ENCODE measurements at regions not wholly inside any gene's neighbourhood (a gene's known extent, or its start where the extent isn't known, plus 50 kb on each side); places are given as distances from the start of the nearest gene placed in this dataset.

DNA sequence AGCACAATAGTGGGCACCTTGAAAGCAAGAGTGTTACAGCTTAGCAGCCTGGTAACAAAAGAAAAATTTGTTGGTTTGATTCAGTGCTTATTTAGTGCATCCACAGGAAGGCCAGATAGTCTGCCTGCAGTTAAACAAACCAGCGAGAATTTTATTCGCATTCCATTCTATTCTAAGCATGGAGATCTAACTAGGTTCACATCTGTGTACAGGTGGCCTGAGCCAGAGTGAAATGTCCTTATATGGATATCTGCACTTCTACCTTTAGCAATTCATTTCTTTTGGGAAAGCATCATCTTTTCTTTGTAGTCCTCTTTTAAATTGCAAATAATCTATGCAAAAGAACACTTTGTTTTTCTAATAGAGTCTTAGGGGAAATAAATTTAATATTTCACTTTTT is 659.0 kb upstream of the FZD8 start:
- Mint-ChIP-seq H3K27ac (no peak overlapping the region), H3K9me3 (no peaks in the 10 kb centered on the region), H3K36me3 (no peaks in the 10 kb centered on the region), H3K4me1 (no peaks in the 10 kb centered on the region), H3K27me3 (no peaks in the 10 kb centered on the region), H3K4me3 (no peak overlapping the region)
- no peak for ATAC-seq (ENCODE audit: low read depth)
- DNase-seq (ENCODE audit: low spot score in 2 of 2): no peak

DNA sequence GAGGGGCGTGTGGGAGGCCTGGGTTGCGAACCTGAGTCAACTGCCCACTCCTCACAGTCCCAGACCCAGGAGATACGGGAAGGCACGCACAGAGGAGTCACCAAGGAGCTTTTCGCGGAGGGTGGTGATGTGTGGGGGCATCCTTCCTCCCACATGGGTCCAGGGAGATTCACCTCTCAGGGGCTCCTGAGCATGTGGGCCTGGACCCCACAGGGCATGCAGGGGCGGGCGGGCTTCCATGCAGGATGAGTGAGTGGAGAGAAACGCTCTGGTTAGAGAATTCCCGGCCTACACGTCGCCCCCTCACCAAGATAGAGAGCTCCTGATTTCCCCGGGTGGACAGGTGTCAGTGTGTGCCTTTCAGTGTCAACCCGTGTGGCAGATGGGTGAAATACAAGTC is 641.7 kb upstream of the FZD8 start:
- ATAC-seq (ENCODE audit: low read depth) (no peak), DNase-seq (ENCODE audit: low spot score in 2 of 2) (no peak)
- peaks cover 18% of the 10 kb centered on the region for H3K9me3 Mint-ChIP-seq
- no peaks in the 10 kb centered on the region for H3K27me3 Mint-ChIP-seq
- no peak overlapping the region for H3K27ac Mint-ChIP-seq
- H3K4me3 Mint-ChIP-seq: no peak overlapping the region
- no peaks in the 10 kb centered on the region for H3K36me3 Mint-ChIP-seq
- no peaks in the 10 kb centered on the region for H3K4me1 Mint-ChIP-seq

DNA sequence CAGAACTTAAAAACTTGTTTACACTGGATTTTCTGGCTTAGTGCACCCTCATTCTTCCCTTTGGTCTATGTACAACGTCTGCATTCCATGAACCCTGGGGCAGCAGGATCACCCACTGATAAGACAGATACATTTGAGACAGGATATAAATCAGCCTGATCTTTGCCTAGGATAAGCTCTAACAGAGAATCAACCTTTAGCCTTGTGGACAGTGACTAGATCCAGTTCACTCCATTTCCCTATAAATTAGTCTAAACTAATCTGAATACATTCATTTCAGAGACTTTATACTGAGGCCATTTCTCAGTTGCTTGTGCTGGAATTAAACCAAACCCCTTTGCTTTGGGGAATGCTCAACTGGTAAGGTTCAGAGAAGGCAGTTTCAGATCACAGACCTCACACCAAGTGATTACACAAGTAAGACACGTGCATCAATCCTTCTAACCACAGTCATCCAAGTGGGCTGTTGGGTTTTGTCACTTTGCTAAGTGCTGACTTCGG is 639.8 kb upstream of the FZD8 start:
- Mint-ChIP-seq H3K4me3 (no peak overlapping the region), H3K27me3 (no peaks in the 10 kb centered on the region), H3K9me3 (peaks cover 13% of the 10 kb centered on the region), H3K27ac (no peak overlapping the region), H3K4me1 (no peaks in the 10 kb centered on the region), H3K36me3 (no peaks in the 10 kb centered on the region)
- ATAC-seq (ENCODE audit: low read depth) (no peak), DNase-seq (ENCODE audit: low spot score in 2 of 2) (no peak)

DNA sequence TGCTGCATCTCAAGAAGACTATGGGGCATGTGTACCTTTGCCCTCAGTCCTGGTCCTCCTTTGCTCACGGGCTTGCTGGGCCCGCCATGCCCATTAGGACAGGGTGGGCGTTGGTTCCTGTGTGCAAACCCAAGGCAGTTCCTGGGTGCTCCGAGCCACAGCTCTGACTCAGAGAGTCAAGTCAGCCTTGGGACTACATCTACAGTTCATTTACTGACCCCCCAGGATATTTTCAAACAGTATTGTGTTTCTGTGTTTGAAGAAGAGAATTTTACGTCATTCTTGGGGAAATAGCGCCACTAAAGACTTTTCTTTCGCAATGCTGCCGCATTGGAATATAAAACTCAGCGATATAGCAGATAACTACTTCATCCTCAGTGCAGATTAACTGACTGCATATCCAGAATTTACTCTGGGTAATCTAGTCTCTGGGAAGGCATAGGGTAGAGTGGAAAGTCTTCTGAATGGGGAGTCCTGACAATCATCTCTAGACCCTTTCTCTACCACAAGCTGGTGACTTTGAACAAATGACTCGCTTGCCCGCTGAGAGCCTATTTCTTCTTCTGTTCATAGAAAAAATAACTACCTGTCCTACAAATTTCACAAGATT is 638.9 kb upstream of the FZD8 start:
- Mint-ChIP-seq H3K9me3 (peaks cover 12% of the 10 kb centered on the region), H3K27ac (no peak overlapping the region), H3K4me1 (no peaks in the 10 kb centered on the region), H3K27me3 (no peaks in the 10 kb centered on the region), H3K36me3 (no peaks in the 10 kb centered on the region), H3K4me3 (no peak overlapping the region)
- DNase-seq (ENCODE audit: low spot score in 2 of 2): no peak
- no peak for ATAC-seq (ENCODE audit: low read depth)

DNA sequence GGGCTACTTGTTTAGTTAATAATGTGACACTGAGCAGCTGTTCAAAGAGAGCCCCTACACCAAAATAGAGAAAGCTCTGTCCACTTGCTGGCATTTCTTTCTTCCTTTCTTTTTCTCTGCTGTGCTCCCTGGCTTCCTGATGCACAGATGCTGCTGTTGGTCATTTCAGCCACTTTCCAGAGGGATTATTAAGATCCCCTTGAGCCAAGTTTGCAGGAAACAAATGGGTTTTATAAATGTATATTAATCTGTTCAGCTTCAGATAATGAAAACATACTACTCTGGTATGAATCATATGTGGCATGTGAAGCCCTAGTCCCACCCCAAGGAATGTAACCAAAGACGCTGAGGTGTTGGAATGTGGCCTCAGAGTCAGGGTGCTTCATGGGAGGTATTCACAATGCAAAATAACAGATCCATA is 638.2 kb upstream of the FZD8 start:
- DNase-seq (ENCODE audit: low spot score in 2 of 2): no peak
- H3K4me1 Mint-ChIP-seq: no peaks in the 10 kb centered on the region
- ATAC-seq (ENCODE audit: low read depth): no peak
- no peaks in the 10 kb centered on the region for H3K27me3 Mint-ChIP-seq
- no peak overlapping the region for H3K4me3 Mint-ChIP-seq
- peaks cover 12% of the 10 kb centered on the region for H3K9me3 Mint-ChIP-seq
- H3K27ac Mint-ChIP-seq: no peak overlapping the region
- H3K36me3 Mint-ChIP-seq: no peaks in the 10 kb centered on the region

DNA sequence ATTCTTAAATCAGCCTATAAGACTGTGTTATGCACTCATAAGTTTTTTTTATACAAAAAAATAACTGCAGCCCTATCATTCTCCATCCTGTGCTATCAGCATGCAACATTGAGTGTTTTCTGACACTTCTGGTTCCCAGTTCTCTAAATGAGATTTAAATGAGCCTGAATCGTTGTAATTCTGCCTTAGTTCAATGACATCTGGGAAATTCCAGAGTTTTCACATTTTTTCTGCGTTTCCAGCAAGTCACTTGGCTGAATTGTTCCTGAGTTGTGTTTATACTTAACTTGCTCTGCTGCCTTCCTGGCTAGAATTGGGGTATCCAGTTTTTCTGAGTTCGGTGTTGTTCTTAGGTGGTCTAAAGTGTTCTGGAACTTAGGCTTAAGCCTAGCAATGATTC is 636.1 kb upstream of the FZD8 start:
- H3K36me3 Mint-ChIP-seq: no peaks in the 10 kb centered on the region
- H3K9me3 Mint-ChIP-seq: peaks cover 20% of the 10 kb centered on the region
- H3K4me1 Mint-ChIP-seq: no peaks in the 10 kb centered on the region
- H3K27me3 Mint-ChIP-seq: no peaks in the 10 kb centered on the region
- no peak overlapping the region for H3K27ac Mint-ChIP-seq
- no peak for ATAC-seq (ENCODE audit: low read depth)
- DNase-seq (ENCODE audit: low spot score in 2 of 2): no peak
- H3K4me3 Mint-ChIP-seq: no peak overlapping the region

DNA sequence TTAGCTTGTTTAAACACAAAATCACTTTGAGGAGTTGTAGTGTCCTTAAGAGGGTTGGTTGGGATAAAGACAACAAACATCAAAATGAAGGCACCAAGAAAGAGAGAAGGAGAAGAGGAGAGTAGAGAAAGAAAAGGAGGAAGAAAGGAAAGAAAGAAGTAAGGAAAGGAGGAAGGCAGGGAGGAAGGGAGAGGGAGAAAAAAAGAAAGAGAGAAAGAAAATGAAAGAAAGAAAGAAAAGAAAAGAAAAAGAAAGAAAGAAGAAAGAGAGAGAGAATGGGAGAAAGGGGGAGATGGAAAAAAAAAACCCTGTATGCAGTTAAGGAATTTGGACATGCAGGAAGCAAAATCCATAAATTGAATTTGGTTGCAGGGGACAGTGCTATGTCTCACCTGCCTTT is 635.4 kb upstream of the FZD8 start:
- Mint-ChIP-seq H3K36me3 (no peaks in the 10 kb centered on the region), H3K9me3 (peaks cover 20% of the 10 kb centered on the region), H3K27me3 (no peaks in the 10 kb centered on the region), H3K27ac (no peak overlapping the region), H3K4me1 (no peaks in the 10 kb centered on the region), H3K4me3 (no peak overlapping the region)
- DNase-seq (ENCODE audit: low spot score in 2 of 2) (no peak), ATAC-seq (ENCODE audit: low read depth) (no peak)

DNA sequence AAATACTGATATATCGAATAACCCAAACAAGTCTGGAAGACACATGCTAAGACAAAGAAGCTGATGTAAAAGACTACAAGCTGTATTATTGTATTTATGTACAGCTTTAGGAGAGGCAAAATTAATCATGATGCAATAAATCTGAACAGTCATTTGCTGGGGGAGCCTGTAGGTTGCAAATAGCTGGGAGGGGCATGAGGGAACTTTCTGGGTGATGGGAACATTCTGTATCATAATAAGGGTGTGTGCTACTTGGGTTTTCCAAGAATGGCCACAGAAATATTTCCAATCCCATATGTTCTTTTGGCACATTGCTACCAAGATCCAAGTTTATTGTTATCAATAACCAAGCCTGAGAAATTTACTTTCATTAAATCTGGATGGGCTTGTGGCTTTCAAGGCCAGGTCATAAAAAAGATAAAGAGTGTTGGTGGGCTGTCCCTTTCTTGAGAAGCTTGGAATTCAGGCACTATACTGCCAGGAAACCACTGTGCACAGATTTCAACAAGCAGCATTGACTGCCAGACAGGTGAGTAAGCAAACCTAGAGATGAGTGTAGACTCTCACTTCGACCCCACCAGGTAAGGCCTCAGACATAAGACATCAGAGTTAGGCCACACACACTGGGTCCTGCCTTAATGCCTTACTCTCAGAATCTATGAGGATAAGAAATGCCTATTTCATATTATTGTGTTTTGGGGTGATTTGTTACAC is 629.7 kb upstream of the FZD8 start:
- DNase-seq (ENCODE audit: low spot score in 2 of 2) (no peak), ATAC-seq (ENCODE audit: low read depth) (no peak)
- H3K27ac Mint-ChIP-seq: no peak overlapping the region
- H3K4me1 Mint-ChIP-seq: no peaks in the 10 kb centered on the region
- no peaks in the 10 kb centered on the region for H3K27me3 Mint-ChIP-seq
- no peak overlapping the region for H3K4me3 Mint-ChIP-seq
- H3K36me3 Mint-ChIP-seq: no peaks in the 10 kb centered on the region
- H3K9me3 Mint-ChIP-seq: peaks cover 16% of the 10 kb centered on the region

DNA sequence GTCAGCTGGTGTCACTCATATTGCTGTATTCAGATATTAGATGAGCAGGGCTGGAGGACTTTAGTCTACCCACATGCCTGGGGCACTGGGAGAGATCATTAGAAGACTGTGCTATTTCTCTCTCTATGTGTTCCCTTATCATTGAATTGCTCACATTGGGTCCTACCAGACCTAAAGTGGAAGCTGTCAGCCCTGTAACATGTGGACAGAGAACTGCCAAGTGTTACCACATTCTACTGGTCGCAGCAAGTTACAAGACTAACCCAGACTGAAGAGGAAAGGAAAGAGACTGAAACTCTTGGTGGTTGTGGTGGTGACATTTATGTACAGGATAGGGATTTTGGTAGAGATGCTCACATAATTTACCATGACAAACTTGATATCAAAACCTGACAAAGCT is 627.1 kb upstream of the FZD8 start:
- DNase-seq (ENCODE audit: low spot score in 2 of 2) (no peak), ATAC-seq (ENCODE audit: low read depth) (no peak)
- peaks cover 5% of the 10 kb centered on the region for H3K9me3 Mint-ChIP-seq
- H3K4me3 Mint-ChIP-seq: no peak overlapping the region
- H3K4me1 Mint-ChIP-seq: no peaks in the 10 kb centered on the region
- no peaks in the 10 kb centered on the region for H3K27me3 Mint-ChIP-seq
- no peak overlapping the region for H3K27ac Mint-ChIP-seq
- no peaks in the 10 kb centered on the region for H3K36me3 Mint-ChIP-seq

DNA sequence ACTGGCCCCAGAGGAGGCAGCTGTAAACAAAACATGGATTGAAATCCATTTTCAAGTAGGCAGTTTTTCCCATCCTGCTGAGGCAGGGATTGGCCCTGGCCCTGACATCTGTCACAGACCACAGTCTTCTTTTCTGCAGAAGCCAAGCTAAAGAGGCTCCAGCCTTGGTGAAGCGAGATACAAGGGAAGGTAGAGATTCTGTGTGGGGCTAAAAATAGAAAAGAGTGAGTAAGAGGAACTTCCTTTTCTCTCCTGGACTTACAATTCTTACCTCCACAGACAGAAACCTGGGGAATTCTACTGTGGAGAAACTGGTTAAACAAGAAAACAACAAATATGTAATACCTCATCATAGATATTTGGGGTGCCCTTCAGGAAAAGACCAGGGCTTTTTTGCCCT is 624.8 kb upstream of the FZD8 start:
- ATAC-seq (ENCODE audit: low read depth): no peak
- Mint-ChIP-seq H3K27ac (no peak overlapping the region), H3K9me3 (peaks cover 1% of the 10 kb centered on the region), H3K27me3 (no peaks in the 10 kb centered on the region), H3K4me1 (no peaks in the 10 kb centered on the region), H3K36me3 (no peaks in the 10 kb centered on the region), H3K4me3 (no peak overlapping the region)
- no peak for DNase-seq (ENCODE audit: low spot score in 2 of 2)

DNA sequence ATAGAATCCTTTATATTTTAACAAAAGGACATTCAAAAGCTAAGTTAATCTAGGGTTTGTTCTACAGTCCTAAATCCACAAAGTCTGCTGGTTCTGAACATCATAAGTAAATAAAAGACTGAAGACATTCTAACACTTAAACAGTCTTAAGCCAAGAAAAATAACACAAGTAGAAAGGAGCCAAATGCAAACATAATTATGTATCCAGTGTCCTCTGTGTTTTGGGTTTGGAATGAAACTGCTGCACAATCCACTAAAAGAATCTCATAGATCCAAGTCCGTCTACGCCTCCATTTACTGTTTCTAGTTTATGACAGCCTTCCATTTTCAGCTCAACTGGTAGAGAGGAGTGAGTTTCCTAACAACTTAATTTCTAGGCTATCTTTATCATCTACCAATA is 623.6 kb upstream of the FZD8 start:
- peaks cover 1% of the 10 kb centered on the region for H3K9me3 Mint-ChIP-seq
- no peak overlapping the region for H3K4me3 Mint-ChIP-seq
- H3K4me1 Mint-ChIP-seq: no peaks in the 10 kb centered on the region
- H3K36me3 Mint-ChIP-seq: no peaks in the 10 kb centered on the region
- ATAC-seq (ENCODE audit: low read depth) (no peak), DNase-seq (ENCODE audit: low spot score in 2 of 2) (no peak)
- H3K27me3 Mint-ChIP-seq: no peaks in the 10 kb centered on the region
- H3K27ac Mint-ChIP-seq: no peak overlapping the region

DNA sequence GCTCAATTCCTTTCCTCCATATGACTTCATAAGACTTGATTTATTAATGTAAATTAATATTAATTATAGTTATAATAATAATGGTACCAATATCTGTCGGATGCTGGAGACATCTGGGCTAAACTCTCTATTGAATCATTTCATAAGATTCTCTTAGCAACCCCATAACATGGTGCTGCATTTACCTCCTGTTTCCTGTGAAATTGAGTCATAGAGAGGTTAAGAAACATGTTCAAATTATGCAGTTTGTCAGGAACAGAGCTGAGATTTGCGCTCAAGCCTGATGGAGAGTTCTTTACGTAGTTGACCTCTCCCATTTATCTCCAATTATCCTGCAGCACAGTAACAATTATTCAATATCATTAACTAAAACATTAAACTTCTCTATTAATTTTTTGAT is 621.8 kb upstream of the FZD8 start:
- Mint-ChIP-seq H3K9me3 (peaks cover 5% of the 10 kb centered on the region), H3K4me3 (no peak overlapping the region), H3K27ac (no peak overlapping the region), H3K36me3 (no peaks in the 10 kb centered on the region), H3K27me3 (no peaks in the 10 kb centered on the region), H3K4me1 (no peaks in the 10 kb centered on the region)
- DNase-seq (ENCODE audit: low spot score in 2 of 2) (no peak), ATAC-seq (ENCODE audit: low read depth) (no peak)

DNA sequence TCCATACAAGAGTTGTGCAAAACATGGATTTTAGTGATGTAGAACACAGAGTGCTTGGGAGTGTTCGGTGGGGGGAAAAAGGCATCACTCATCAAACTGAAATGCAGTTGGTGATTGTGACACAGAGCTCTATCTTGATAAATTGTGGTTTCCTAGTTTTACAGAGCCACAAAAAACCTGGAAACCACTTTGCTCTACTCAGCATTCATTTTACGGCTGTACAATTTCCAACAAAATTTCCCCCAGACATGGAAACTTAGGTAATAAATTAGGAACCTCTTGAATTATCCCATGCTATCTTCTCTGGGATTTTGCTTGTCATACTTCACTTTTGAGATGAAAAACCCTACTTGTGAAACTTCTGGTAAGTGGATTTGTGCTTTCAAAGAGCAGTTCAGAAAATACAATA is 614.9 kb upstream of the FZD8 start:
- Mint-ChIP-seq H3K36me3 (no peaks in the 10 kb centered on the region), H3K27ac (no peak overlapping the region), H3K27me3 (no peaks in the 10 kb centered on the region), H3K4me3 (no peak overlapping the region), H3K9me3 (peaks cover 3% of the 10 kb centered on the region), H3K4me1 (no peaks in the 10 kb centered on the region)
- no peak for DNase-seq (ENCODE audit: low spot score in 2 of 2)
- ATAC-seq (ENCODE audit: low read depth): no peak

DNA sequence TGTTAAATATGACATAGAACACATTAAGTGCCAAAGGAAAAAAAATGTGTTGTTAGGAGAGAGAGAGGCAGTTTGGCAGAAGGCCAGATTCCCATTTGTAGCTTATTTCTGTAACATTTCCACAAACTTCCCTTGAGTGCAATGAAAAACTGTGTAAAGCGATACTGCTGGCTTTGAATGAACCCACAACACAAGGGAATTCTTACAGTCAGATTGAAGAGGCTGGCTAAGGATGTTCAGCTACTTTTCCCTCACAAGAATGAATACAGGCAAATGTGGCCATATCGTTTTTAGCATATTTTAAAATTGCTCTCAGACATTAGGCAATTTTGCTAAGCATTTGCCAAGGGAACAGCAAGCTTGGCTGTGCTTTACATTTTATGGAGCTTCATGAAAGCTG is 614.1 kb upstream of the FZD8 start:
- no peaks in the 10 kb centered on the region for H3K27me3 Mint-ChIP-seq
- DNase-seq (ENCODE audit: low spot score in 2 of 2) (no peak), ATAC-seq (ENCODE audit: low read depth) (no peak)
- H3K27ac Mint-ChIP-seq: no peak overlapping the region
- H3K9me3 Mint-ChIP-seq: peaks cover 3% of the 10 kb centered on the region
- no peaks in the 10 kb centered on the region for H3K4me1 Mint-ChIP-seq
- no peaks in the 10 kb centered on the region for H3K36me3 Mint-ChIP-seq
- H3K4me3 Mint-ChIP-seq: no peak overlapping the region

DNA sequence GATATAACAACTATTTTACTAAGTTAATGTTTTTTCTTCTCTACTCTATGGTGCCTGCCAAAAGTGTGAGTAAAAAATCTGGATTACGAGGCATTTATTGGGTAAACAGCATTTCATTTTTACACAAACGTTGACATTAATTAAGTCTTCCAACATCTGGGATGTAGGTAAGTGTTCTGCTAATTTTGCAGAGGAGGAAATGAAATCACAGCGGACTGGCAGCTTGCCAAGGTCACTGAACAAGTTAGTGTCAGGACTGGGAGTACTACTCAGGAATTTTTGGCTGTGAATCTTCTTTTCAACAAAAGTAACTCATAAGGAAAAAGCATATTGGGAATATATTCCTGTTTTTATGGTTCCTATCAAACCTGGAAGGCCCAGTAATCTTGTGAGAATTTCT is 612.1 kb upstream of the FZD8 start:
- H3K27me3 Mint-ChIP-seq: no peaks in the 10 kb centered on the region
- H3K4me1 Mint-ChIP-seq: no peaks in the 10 kb centered on the region
- H3K36me3 Mint-ChIP-seq: no peaks in the 10 kb centered on the region
- DNase-seq (ENCODE audit: low spot score in 2 of 2): no peak
- no peaks in the 10 kb centered on the region for H3K9me3 Mint-ChIP-seq
- H3K4me3 Mint-ChIP-seq: no peak overlapping the region
- H3K27ac Mint-ChIP-seq: no peak overlapping the region
- ATAC-seq (ENCODE audit: low read depth): no peak

Measured in memory B cell (primary cell).